HepG2 (cell line): ENCODE measurements at regions not wholly inside any gene's neighbourhood (a gene's known extent, or its start where the extent isn't known, plus 50 kb on each side); places are given as distances from the start of the nearest gene placed in this dataset.

Experiments
- ATAC-seq: fragments of 200-7000 bp; cut with Tn5 transposase; 3 replicates; pipeline ENCODE4 v1.9.1; 2020; ENCODE audit warnings: mild to moderate bottlenecking, moderate library complexity
- BruUV-seq: library from RNA; stranded (reverse); fragments of 400-500 nt; replicated peaks from 2 replicates; lab custom pipeline; 2021; lab: Mats Ljungman, UMichigan
- CTCF ChIA-PET: fragments of 300-600 bp; formaldehyde crosslinking; extraction: SDS; loops from one replicate; lab custom pipeline; 2021; ENCODE audit warnings: low total read pairs, inconsistent platforms, low intra/inter-chr PET ratio; lab: Yijun Ruan, JAX
- POLR2A ChIA-PET: fragments of 350-600 bp; sonication (Branson Sonifier 250); formaldehyde crosslinking; loops from one replicate; lab custom pipeline; 2020; ENCODE audit warnings: antibody characterized with exemption, inconsistent platforms; lab: Yijun Ruan, JAX
- DNase-seq: peaks from one replicate; pipeline ENCODE4 v3.0.0-alpha.2; 2015; ENCODE audit warnings: low spot score
- FAIRE-seq: peaks from 3 replicates; lab custom pipeline; 2011; peaks lifted over from hg19 to GRCh38; lab: Jason Lieb, UNC
- H2AFZ ChIP-seq: one replicate; pipeline ENCODE4 v1.6.1; 2011; ENCODE audit warnings: low read length, inconsistent platforms
- H3K27ac ChIP-seq: fragments of 300-600 bp; 3 replicates; pipeline ENCODE4 v1.8.0; 2011; ENCODE audit warnings: mixed run types, mild to moderate bottlenecking, mixed read lengths, low read length, inconsistent platforms; ENCODE audit not compliant: insufficient read depth; ENCODE audit errors: extremely low read length
- H3K27me3 ChIP-seq, 2 experiments: fragments of 200-600 bp in 1 of 2; 2 replicates in 1 of 2; 3 replicates in 1 of 2; pipeline versions ENCODE4 v1.6.0 to v1.8.0; 2011; ENCODE audit warnings: low read length in 2 of 2, mild to moderate bottlenecking in 2 of 2, moderate library complexity in 2 of 2, inconsistent platforms in 1 of 2; ENCODE audit not compliant: insufficient read depth in 2 of 2, control insufficient read depth in 1 of 2
- H3K36me3 ChIP-seq, 2 experiments: fragments of 200-600 bp in 1 of 2; replicated peaks in 1 of 2; 2 replicates in 1 of 2; 3 replicates in 1 of 2; pipeline versions ENCODE4 v1.5.1 to v1.8.0; 2011; ENCODE audit warnings: low read length in 2 of 2, inconsistent platforms in 1 of 2; ENCODE audit not compliant: insufficient read depth in 2 of 2, control insufficient read depth in 1 of 2
- H3K4me1 ChIP-seq: 2 replicates; pipeline ENCODE4 v1.5.1; 2012; ENCODE audit warnings: low read length, inconsistent platforms; ENCODE audit not compliant: insufficient read depth
- H3K4me2 ChIP-seq: 2 replicates; pipeline ENCODE4 v1.6.0; 2011; ENCODE audit warnings: low read depth, low read length, inconsistent platforms
- H3K4me3 ChIP-seq, 3 experiments: fragments of 200-600 bp in 1 of 3; sonication (generic), shearing (Covaris generic) in 1 of 3; replicated peaks in 1 of 3; 2 replicates each; pipeline ENCODE4 v1.5.1; 2011 to 2016; ENCODE audit warnings: low read length in 3 of 3, inconsistent platforms in 2 of 3, low read depth in 2 of 3, mild to moderate bottlenecking in 2 of 3, control low read depth in 1 of 3, mixed read lengths in 1 of 3; ENCODE audit not compliant: insufficient read depth in 1 of 3
- H3K79me2 ChIP-seq: one replicate; pipeline ENCODE4 v1.6.1; 2011; ENCODE audit warnings: low read length, inconsistent platforms; ENCODE audit not compliant: insufficient read depth
- H3K9ac ChIP-seq: 2 replicates; pipeline ENCODE4 v1.6.0; 2011; ENCODE audit warnings: mild to moderate bottlenecking, low read depth, low read length, inconsistent platforms; ENCODE audit not compliant: insufficient read depth
- H3K9me3 ChIP-seq: 2 replicates; pipeline ENCODE4 v1.5.1; 2012; ENCODE audit warnings: mild to moderate bottlenecking, low read length
- H4K20me1 ChIP-seq: 2 replicates; pipeline ENCODE4 v1.6.0; 2011; ENCODE audit warnings: inconsistent platforms, mild to moderate bottlenecking, low read length, moderate library complexity; ENCODE audit not compliant: insufficient read depth
- CCAR2 ChIP-seq: fragments of 200-400 bp; formaldehyde crosslinking; optimal IDR thresholded peaks from 2 replicates; pipeline ENCODE3; 2018; ENCODE audit warnings: low read depth, mild to moderate bottlenecking, low read length, moderate library complexity
- DZIP1 ChIP-seq: sonication (generic); formaldehyde crosslinking; IDR thresholded peaks from 2 replicates; pipeline ENCODE4 v1.5.0; 2020; ENCODE audit warnings: mild to moderate bottlenecking, missing genetic modification reagents
- HNRNPL ChIP-seq: fragments of 200-400 bp; formaldehyde crosslinking; IDR thresholded peaks from 2 replicates; pipeline ENCODE4 v1.6.1; 2017; ENCODE audit warnings: mild to moderate bottlenecking, low read depth, low read length
- JUN ChIP-seq: sonication (generic); formaldehyde crosslinking; IDR thresholded peaks from 2 replicates; pipeline ENCODE4 v1.4.0; 2020; ENCODE audit warnings: mild to moderate bottlenecking, missing genetic modification reagents
- MAFK ChIP-seq, 2 experiments: IDR thresholded peaks in 1 of 2; conservative IDR thresholded peaks in 1 of 2; 2 replicates each; pipeline ENCODE4 v1.6.1; 2011; ENCODE audit warnings: improper control_type of control experiment in 2 of 2, low read length in 2 of 2
- NFYC ChIP-seq: IDR thresholded peaks from 2 replicates; pipeline ENCODE4 v1.6.1; 2016; ENCODE audit warnings: missing genetic modification reagents, missing compliant biosample characterization
- PRDM15 ChIP-seq: sonication (generic); formaldehyde crosslinking; IDR thresholded peaks from 2 replicates; pipeline ENCODE4 v1.4.0; 2020; ENCODE audit warnings: missing genetic modification reagents
- SNRNP70 ChIP-seq: fragments of 200-400 bp; formaldehyde crosslinking; IDR thresholded peaks from 2 replicates; pipeline ENCODE4 v1.6.1; 2017; ENCODE audit warnings: mild to moderate bottlenecking, low read depth, low read length, moderate library complexity
- SSRP1 ChIP-seq: IDR thresholded peaks from 2 replicates; pipeline ENCODE4 v1.6.1; 2016; ENCODE audit warnings: control low read depth
- ZNF331 ChIP-seq: sonication (generic); formaldehyde crosslinking; IDR thresholded peaks from 2 replicates; pipeline ENCODE4 v1.4.0; 2020; ENCODE audit warnings: missing genetic modification reagents
- ZNF333 ChIP-seq: sonication (generic); formaldehyde crosslinking; IDR thresholded peaks from 2 replicates; pipeline ENCODE4 v1.4.0; 2020; ENCODE audit warnings: mild to moderate bottlenecking, missing genetic modification reagents, borderline replicate concordance
- ZNF562 ChIP-seq: sonication (generic); formaldehyde crosslinking; IDR thresholded peaks from 2 replicates; pipeline ENCODE4 v1.8.0; 2022; ENCODE audit warnings: missing genetic modification reagents, borderline replicate concordance
- WGBS: methylation state at CpG from one replicate; pipeline ENCODE4 v1.1.6; 2017; ENCODE audit warnings: low lambda C conversion rate; 5-methylcytosine and 5-hydroxymethylcytosine counted together
- in situ Hi-C: cut with HindIII; loops from 2 replicates; pipeline ENCODE4 v1.10.0; 2017; ENCODE audit warnings: low pct_unique_long_range_greater_than_20kb; ENCODE audit not compliant: extremely low pct_ligation_motif_present
- intact Hi-C: fragments of 100-400 bp; cut with micrococcal nuclease; formaldehyde crosslinking; loops from one replicate; pipeline ENCODE4 v1.10.0; 2022; ENCODE audit not compliant: unreplicated experiment

GRCh38 chr10:36556468-36556867 is 568.9 kb upstream of the ANKRD30A start:
- no peaks in the 10 kb centered on the region for H3K4me1 ChIP-seq
- in situ Hi-C loops (no loop called here), intact Hi-C loops (no loop called here)
- ATAC-seq (no peak), FAIRE-seq (no peak), DNase-seq (no peak)
- CTCF ChIA-PET, result no interaction called here
- H3K36me3 ChIP-seq, result no peaks in the 10 kb centered on the region
- POLR2A ChIA-PET, result no interaction called here
- H4K20me1 ChIP-seq, result no peaks in the 10 kb centered on the region
- H3K27me3 ChIP-seq, result no peaks in the 10 kb centered on the region
- H3K9ac ChIP-seq, result no peak overlapping the region
- H3K4me2 ChIP-seq, result no peak overlapping the region
- no peak overlapping the region for H3K4me3 ChIP-seq
- 2% methylated on average over 2 of the region's 2 CpGs for WGBS
- no TSS peak for BruUV-seq
- no peaks in the 10 kb centered on the region for H3K79me2 ChIP-seq
- no peak overlapping the region for H3K27ac ChIP-seq
- TF ChIP-seq DZIP1 (CRISPR knock-in tag) (no peak), NFYC (CRISPR knock-in tag) (no peak), CCAR2 (no peak), JUN (CRISPR knock-in tag) (no peak), MAFK (conservative IDR thresholded peaks at IDR 0.05 in 1 of 2, IDR thresholded peaks at IDR 0.05 in 1 of 2; ENCODE audit: low read length in 2 of 2) (no peak), ZNF333 (CRISPR knock-in tag) (no peak), SSRP1 (no peak), ZNF562 (CRISPR knock-in tag) (no peak), ZNF331 (CRISPR knock-in tag) (no peak), HNRNPL (no peak), PRDM15 (CRISPR knock-in tag) (no peak), SNRNP70 (no peak)
- H2AFZ ChIP-seq, result no peak overlapping the region
- no peaks in the 10 kb centered on the region for H3K9me3 ChIP-seq
